Amniotic epithelial cell (primary cell): ENCODE measurements at regions not wholly inside any gene's neighbourhood (a gene's known extent, or its start where the extent isn't known, plus 50 kb on each side); places are given as distances from the start of the nearest gene placed in this dataset.
A peak's percentile ranks its signal among the peaks of the same experiment; 100 is the strongest.
"Not testable (repeated sequence)": the region's sequence is repeated elsewhere in the genome, so short reads cannot be mapped to it uniquely, and the experiment has no call there.

Source experiments
- DNase-seq: peaks from one replicate; pipeline ENCODE4 v3.0.0-alpha.2; 2010; ENCODE audit warnings: low read depth

GRCh38 chr10:27344568-27345454 lies 104.2 kb upstream of the ACBD5 start:
- no peak for DNase-seq

GRCh38 chr10:27341001-27341400 lies 100.4 kb upstream of the ACBD5 start:
- DNase-seq = no peak

DNA sequence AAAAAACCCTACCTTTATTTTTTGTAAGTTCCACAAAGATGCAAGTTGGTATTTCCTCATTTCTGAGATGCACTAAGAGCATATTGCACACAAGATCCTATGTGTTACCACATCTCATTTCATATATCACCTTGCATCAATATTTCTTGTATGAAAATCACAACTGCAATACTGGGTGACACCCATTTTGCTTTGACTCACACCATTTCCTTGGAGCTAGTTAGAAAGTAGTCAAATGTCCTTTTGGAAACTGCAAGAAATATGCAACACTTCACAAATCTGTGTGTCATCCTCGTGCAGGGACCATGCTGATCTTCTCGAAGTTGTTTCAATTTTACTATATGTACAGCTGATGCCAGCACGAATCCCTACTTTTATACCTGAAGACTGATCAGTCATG lies 94.6 kb upstream of the ACBD5 start:
- DNase-seq = not testable (repeated sequence)

GRCh38 chr10:27330074-27330473 lies 89.5 kb upstream of the ACBD5 start:
- DNase-seq = no peak

DNA sequence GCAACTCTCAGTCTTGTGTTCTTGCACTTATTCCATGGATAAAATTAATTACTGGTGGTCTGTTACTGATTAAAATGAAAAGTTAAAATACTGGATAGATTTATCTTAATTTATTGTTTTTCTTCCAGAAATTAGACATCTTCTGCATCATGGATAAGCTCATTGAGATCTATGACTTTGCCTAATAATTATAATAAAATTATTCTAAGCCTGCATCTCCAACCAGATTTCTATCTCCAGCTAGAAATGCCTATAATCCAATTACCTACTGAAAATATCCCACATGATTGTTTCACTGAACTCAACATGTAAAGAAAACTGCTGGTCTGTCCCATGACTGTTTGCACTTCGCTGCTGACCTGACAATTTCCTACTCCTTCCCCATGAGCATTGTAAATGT lies 88.3 kb upstream of the ACBD5 start:
- no peak for DNase-seq

DNA sequence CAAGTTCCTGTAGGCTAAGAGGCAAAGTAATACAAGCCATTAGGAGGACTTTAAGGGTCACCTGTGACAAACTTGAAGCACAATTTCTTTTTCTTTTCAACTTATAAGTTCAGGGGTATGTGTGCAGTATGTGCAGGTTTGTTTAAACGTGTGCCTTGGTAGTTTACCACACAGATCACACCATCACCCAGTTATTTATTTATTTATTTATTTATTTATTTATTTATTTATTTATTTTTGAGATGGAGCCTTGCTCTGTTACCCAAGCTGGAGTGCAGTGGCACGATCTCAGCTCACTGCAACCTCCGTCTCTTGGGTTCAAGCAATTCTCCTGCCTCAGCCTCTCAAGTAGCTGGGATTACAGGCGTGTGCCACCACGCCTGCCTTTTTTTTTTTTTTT lies 86.2 kb upstream of the ACBD5 start:
- DNase-seq = not testable (repeated sequence)

- peak; percentile 45 for DNase-seq
Observed at GRCh38 chr10:27319752-27320431, 79.3 kb upstream of the ACBD5 start.

DNA sequence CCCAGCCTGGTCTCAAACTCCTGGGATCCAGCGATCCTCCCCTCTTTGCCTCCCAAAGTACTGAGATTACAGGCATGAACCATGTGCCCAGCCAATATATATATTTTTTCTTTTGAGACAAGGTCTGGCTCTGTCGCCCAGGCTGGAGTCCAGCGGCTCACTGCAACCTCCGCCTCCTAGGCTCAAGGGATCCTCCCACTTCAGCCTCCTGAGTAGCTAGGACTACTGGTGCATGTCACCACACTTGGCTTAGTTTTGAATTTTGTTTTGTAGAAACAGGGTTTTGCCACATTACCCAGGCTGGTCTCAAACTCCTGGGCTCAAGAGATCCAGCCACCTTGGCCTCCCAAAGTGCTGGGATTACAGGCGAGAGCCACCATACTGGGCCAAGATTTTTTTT lies 78.5 kb upstream of the ACBD5 start:
- not testable (repeated sequence) for DNase-seq

GRCh38 chr10:27315082-27315481 lies 74.5 kb upstream of the ACBD5 start:
- DNase-seq = not testable (repeated sequence)

- not testable (repeated sequence) for DNase-seq
Observed at GRCh38 chr10:27313586-27313985, 73.0 kb upstream of the ACBD5 start.

- DNase-seq = no peak
Observed at GRCh38 chr10:27312854-27313253, 72.3 kb upstream of the ACBD5 start.

GRCh38 chr10:27311809-27312208 lies 71.2 kb upstream of the ACBD5 start:
- not testable (repeated sequence) for DNase-seq

- DNase-seq = not testable (repeated sequence)
Observed at GRCh38 chr10:27298522-27298850, 57.9 kb upstream of the ACBD5 start.

- no peak for DNase-seq
Observed at GRCh38 chr10:27297844-27298521, 57.4 kb upstream of the ACBD5 start.

DNA sequence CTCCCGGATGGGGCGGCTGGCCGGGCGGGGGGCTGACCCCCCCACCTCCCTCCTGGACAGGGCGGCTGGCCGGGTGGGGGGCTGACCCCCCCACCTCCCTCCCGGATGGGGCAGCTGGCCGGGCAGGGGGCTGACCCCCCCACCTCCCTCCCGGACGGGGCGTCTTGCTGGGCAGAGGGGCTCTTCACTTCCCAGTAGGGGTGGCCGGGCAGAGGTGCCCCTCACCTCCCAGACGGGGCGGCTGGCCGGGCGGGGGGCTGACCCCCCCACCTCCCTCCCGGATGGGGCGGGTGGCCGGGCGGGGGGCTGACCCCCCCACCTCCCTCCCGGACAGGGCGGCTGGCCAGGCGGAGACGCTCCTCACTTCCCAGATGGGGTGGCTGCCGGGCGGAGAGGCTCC lies 55.7 kb upstream of the ACBD5 start:
- DNase-seq = not testable (repeated sequence)

GRCh38 chr10:27291253-27291895 lies 50.8 kb upstream of the ACBD5 start:
- DNase-seq = not testable (repeated sequence)
